Trophoblast cell (in vitro differentiated cells and primary cell): ENCODE measurements at regions not wholly inside any gene's neighbourhood (a gene's known extent, or its start where the extent isn't known, plus 50 kb on each side); places are given as distances from the start of the nearest gene placed in this dataset.

ENCODE experiments used
- DNase-seq, 2 donors: peaks; one replicate each; pipeline ENCODE4 v3.0.0-alpha.2; 2016
- H2AFZ ChIP-seq: 2 replicates; pipeline ENCODE4 v1.6.1; 2013; ENCODE audit warnings: low read length, moderate library complexity, mild to moderate bottlenecking; ENCODE audit not compliant: insufficient read depth, poor library complexity
- H2AK5ac ChIP-seq: 2 replicates; pipeline ENCODE4 v1.6.1; 2013; ENCODE audit warnings: mild to moderate bottlenecking, low read length
- H2BK120ac ChIP-seq: 2 replicates; pipeline ENCODE4 v1.6.1; 2013; ENCODE audit warnings: low read length, mild to moderate bottlenecking, moderate library complexity; ENCODE audit not compliant: insufficient read depth, poor library complexity
- H2BK12ac ChIP-seq: 2 replicates; pipeline ENCODE4 v1.6.1; 2013; ENCODE audit warnings: mild to moderate bottlenecking, low read length, moderate library complexity
- H2BK5ac ChIP-seq: 2 replicates; pipeline ENCODE4 v1.6.1; 2013; ENCODE audit warnings: low read length, low read depth, moderate library complexity, mild to moderate bottlenecking; ENCODE audit not compliant: poor library complexity
- H3K14ac ChIP-seq: 2 replicates; pipeline ENCODE4 v1.6.1; 2013; ENCODE audit warnings: mild to moderate bottlenecking, low read length
- H3K18ac ChIP-seq: 2 replicates; pipeline ENCODE4 v1.6.1; 2013; ENCODE audit warnings: mild to moderate bottlenecking, low read length
- H3K23ac ChIP-seq: 2 replicates; pipeline ENCODE4 v1.6.1; 2013; ENCODE audit warnings: low read length
- H3K27ac ChIP-seq: 2 replicates; pipeline ENCODE4 v1.5.1; 2013; ENCODE audit warnings: low read depth, mild to moderate bottlenecking, inconsistent platforms, low read length, moderate library complexity
- H3K27me3 ChIP-seq: 2 replicates; pipeline ENCODE4 v1.6.1; 2013; ENCODE audit warnings: inconsistent platforms, mild to moderate bottlenecking, low read length, moderate library complexity; ENCODE audit not compliant: insufficient read depth
- H3K36me3 ChIP-seq, 2 experiments: 1 replicate in 1 of 2; 2 replicates in 1 of 2; pipeline ENCODE4 v1.6.1; 2013; ENCODE audit warnings: low read length in 2 of 2, mild to moderate bottlenecking in 2 of 2, moderate library complexity in 1 of 2; ENCODE audit not compliant: insufficient read depth in 2 of 2, control insufficient read depth in 1 of 2
- H3K4ac ChIP-seq: 2 replicates; pipeline ENCODE4 v1.6.1; 2013; ENCODE audit warnings: low read depth, mild to moderate bottlenecking, low read length, moderate library complexity
- H3K4me1 ChIP-seq, 2 experiments: 1 replicate in 1 of 2; 2 replicates in 1 of 2; pipeline ENCODE4 v1.6.1; 2013; ENCODE audit warnings: low read length in 2 of 2, mild to moderate bottlenecking in 2 of 2, moderate library complexity in 1 of 2; ENCODE audit not compliant: insufficient read depth in 2 of 2, control insufficient read depth in 1 of 2
- H3K4me2 ChIP-seq: 2 replicates; pipeline ENCODE4 v1.6.1; 2013; ENCODE audit warnings: inconsistent platforms, mild to moderate bottlenecking, low read length, moderate library complexity
- H3K4me3 ChIP-seq: 2 replicates; pipeline ENCODE4 v1.5.1; 2013; ENCODE audit warnings: mild to moderate bottlenecking, low read depth, low read length, inconsistent platforms
- H3K79me1 ChIP-seq: one replicate; pipeline ENCODE4 v1.6.1; 2013; ENCODE audit warnings: low read length
- H3K79me2 ChIP-seq: 2 replicates; pipeline ENCODE4 v1.6.1; 2013; ENCODE audit warnings: low read length, mild to moderate bottlenecking; ENCODE audit not compliant: control insufficient read depth, insufficient read depth, poor library complexity
- H3K9ac ChIP-seq: 2 replicates; pipeline ENCODE4 v1.6.1; 2013; ENCODE audit warnings: mild to moderate bottlenecking, low read length
- H3K9me3 ChIP-seq: 2 replicates; pipeline ENCODE4 v1.6.1; 2013; ENCODE audit warnings: low read depth, mild to moderate bottlenecking, control low read depth, inconsistent platforms, low read length; ENCODE audit not compliant: insufficient read depth
- H4K12ac ChIP-seq: 2 replicates; pipeline ENCODE4 v1.6.1; 2013; ENCODE audit warnings: low read depth, mild to moderate bottlenecking, low read length, moderate library complexity
- H4K8ac ChIP-seq: 2 replicates; pipeline ENCODE4 v1.6.1; 2013; ENCODE audit warnings: low read depth, mild to moderate bottlenecking, low read length, moderate library complexity
- H4K91ac ChIP-seq: one replicate; pipeline ENCODE4 v1.6.1; 2013; ENCODE audit warnings: low read depth, mild to moderate bottlenecking, low read length, moderate library complexity
- WGBS: extraction: QIAGEN DNeasy Blood & Tissue Kit; methylation state at CpG from one replicate; pipeline ENCODE4 v1.1.7; 2013; ENCODE audit warnings: missing lambda C conversion rate; ENCODE audit not compliant: insufficient read length, insufficient coverage; ENCODE audit errors: extremely low coverage; 5-methylcytosine and 5-hydroxymethylcytosine counted together

DNA sequence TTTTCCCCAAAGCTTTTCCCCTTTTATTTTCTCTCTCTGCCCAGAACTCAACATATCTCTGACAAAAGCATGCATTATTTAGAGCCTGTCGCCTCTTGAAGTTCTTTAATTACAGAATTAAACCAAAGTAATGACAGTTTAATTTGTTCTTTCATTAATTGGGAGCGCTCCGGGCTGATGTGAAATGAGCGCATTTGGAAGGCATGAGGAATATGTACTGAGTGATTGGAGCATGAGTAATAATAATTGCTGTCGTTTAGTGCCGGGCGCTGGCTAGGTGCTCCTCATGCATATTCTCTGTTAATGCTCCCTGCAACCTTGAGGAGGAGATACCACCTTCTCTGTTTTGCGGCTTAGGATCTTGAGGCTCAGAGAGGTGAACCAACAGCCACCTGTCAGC lies 120.5 kb downstream of the SLC25A47 start:
- Histone ChIP-seq H4K8ac (no peak overlapping the region), H4K91ac (no peak overlapping the region), H2BK5ac (no peak overlapping the region), H3K79me2 (no peaks in the 10 kb centered on the region), H3K4me2 (no peak overlapping the region), H3K9ac (no peak overlapping the region), H3K27ac (no peak overlapping the region), H3K79me1 (no peaks in the 10 kb centered on the region), H2BK120ac (no peak overlapping the region), H4K12ac (no peak overlapping the region), H3K4me3 (no peak overlapping the region), H3K27me3 (no peaks in the 10 kb centered on the region), H2BK12ac (no peak overlapping the region), H3K9me3 (no peaks in the 10 kb centered on the region), H3K36me3 (no peaks in the 10 kb centered on the region), H2AFZ (no peak overlapping the region), H3K4ac (no peak overlapping the region), H3K23ac (no peak overlapping the region), H3K18ac (no peak overlapping the region), H3K4me1 (peaks cover 0 to 5% of the 10 kb centered on the region in 2 experiments), H2AK5ac (no peak overlapping the region), H3K14ac (no peak overlapping the region)
- WGBS: no CpG with 5 or more reads among the region's 8 CpGs
- peak; percentile 43 to 74 for DNase-seq

DNA sequence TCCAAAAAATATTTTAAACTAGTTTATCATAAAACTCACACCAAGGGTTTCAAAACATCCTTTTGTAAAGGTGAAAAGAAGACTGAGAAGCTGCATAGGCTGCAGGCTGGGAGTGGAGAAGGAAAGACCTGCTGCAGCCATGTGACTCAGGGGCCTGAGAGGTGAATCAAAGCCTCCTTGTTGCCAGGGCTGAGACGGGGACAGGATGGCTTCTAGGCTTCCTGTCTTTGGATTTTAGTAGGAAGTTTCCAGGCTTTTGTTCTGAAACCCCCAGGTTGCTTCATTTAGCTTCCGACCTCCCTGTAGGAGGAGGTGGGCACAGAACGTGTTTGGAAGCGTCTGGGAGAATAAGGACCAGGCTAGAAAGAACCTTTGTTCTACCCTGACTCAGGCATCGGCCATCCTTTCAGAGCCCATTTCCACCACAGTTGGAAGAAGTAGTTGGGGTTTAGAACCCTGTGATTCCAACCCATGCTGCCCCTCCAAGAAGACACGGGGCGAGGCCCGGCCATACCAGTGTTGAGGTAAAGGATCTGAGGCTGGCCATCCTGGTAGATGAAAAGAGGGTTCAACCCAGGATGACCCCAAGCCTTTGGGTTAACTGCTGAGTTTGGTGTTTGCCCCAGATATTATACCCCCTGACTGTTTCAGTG lies 122.4 kb downstream of the SLC25A47 start:
- WGBS: no CpG with 5 or more reads among the region's 8 CpGs
- Histone ChIP-seq H2AFZ (no peak overlapping the region), H3K27me3 (no peaks in the 10 kb centered on the region), H3K14ac (no peak overlapping the region), H2BK5ac (no peak overlapping the region), H3K79me2 (no peaks in the 10 kb centered on the region), H2BK120ac (no peak overlapping the region), H3K4me2 (no peak overlapping the region), H3K23ac (no peak overlapping the region), H3K4ac (no peak overlapping the region), H4K91ac (no peak overlapping the region), H3K9ac (no peak overlapping the region), H2AK5ac (no peak overlapping the region), H4K12ac (no peak overlapping the region), H3K4me1 (no peaks in the 10 kb centered on the region), H3K9me3 (no peaks in the 10 kb centered on the region), H2BK12ac (no peak overlapping the region), H4K8ac (no peak overlapping the region), H3K36me3 (no peaks in the 10 kb centered on the region), H3K4me3 (no peak overlapping the region), H3K18ac (no peak overlapping the region), H3K79me1 (no peaks in the 10 kb centered on the region), H3K27ac (no peak overlapping the region)
- DNase-seq: no peak

DNA sequence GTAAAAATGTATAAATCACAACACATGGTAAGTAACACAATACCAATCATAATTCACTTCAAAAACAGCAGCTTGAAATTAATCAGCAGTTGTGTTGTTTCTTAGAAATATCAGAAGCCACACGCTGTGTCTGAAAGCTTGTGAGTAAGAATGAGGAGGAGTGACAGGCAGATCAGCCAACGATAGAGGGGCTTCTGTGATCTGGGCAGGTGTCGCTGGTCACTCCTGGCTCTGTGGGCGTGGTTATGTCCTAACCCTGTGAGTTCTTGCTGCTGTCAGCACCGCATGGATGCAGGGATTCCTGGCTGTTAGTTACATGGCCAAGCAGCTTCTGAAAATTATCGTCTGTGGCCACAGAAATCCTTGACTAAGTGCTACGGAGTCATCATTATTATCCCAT lies 123.4 kb downstream of the SLC25A47 start:
- no peak overlapping the region for H3K27ac ChIP-seq
- H3K79me2 ChIP-seq: no peaks in the 10 kb centered on the region
- H4K12ac ChIP-seq: no peak overlapping the region
- H3K79me1 ChIP-seq: no peaks in the 10 kb centered on the region
- no peaks in the 10 kb centered on the region for H3K4me1 ChIP-seq
- H4K91ac ChIP-seq: no peak overlapping the region
- H3K4me3 ChIP-seq: no peak overlapping the region
- H2AFZ ChIP-seq: no peak overlapping the region
- no peak overlapping the region for H3K23ac ChIP-seq
- H3K18ac ChIP-seq: no peak overlapping the region
- no peak overlapping the region for H3K14ac ChIP-seq
- no peak overlapping the region for H2BK5ac ChIP-seq
- H3K4ac ChIP-seq: no peak overlapping the region
- no peak overlapping the region for H2BK12ac ChIP-seq
- no peaks in the 10 kb centered on the region for H3K36me3 ChIP-seq
- H2AK5ac ChIP-seq: no peak overlapping the region
- H3K4me2 ChIP-seq: no peak overlapping the region
- WGBS: no CpG with 5 or more reads among the region's 7 CpGs
- DNase-seq: no peak
- no peaks in the 10 kb centered on the region for H3K9me3 ChIP-seq
- H2BK120ac ChIP-seq: no peak overlapping the region
- H4K8ac ChIP-seq: no peak overlapping the region
- no peaks in the 10 kb centered on the region for H3K27me3 ChIP-seq
- no peak overlapping the region for H3K9ac ChIP-seq

DNA sequence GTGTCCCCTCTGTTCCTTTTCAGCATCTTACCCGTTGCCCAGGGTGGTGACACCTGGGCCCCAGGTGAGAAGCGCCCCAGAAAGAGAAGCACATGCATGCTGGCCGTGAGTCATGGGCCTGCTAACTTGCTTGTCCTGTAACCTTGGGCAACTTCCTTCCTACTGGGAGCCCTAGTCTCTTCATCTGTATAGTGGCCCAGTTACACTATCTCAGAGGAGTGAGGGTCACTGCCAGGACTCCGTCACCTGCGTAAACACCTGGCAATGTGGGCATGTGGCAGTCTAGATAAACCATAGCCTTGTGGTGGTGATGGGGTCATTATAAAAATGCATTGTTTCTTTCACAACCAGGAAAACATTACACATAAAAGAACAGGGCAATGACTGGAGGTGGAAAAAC lies 125.2 kb downstream of the SLC25A47 start:
- Histone ChIP-seq H4K8ac (no peak overlapping the region), H3K18ac (no peak overlapping the region), H3K79me2 (no peaks in the 10 kb centered on the region), H2BK5ac (no peak overlapping the region), H3K4ac (no peak overlapping the region), H3K14ac (no peak overlapping the region), H2AFZ (no peak overlapping the region), H3K9ac (no peak overlapping the region), H3K27me3 (no peaks in the 10 kb centered on the region), H3K4me3 (no peak overlapping the region), H4K91ac (no peak overlapping the region), H3K4me2 (no peak overlapping the region), H3K36me3 (no peaks in the 10 kb centered on the region), H3K79me1 (no peaks in the 10 kb centered on the region), H3K23ac (no peak overlapping the region), H2BK12ac (no peak overlapping the region), H3K9me3 (no peaks in the 10 kb centered on the region), H2AK5ac (no peak overlapping the region), H4K12ac (no peak overlapping the region), H3K27ac (no peak overlapping the region), H3K4me1 (no peaks in the 10 kb centered on the region), H2BK120ac (no peak overlapping the region)
- no peak for DNase-seq
- no CpG with 5 or more reads among the region's 5 CpGs for WGBS
